Suprapubic skin (tissue), 4 donors: ENCODE measurements at regions not wholly inside any gene's neighbourhood (a gene's known extent, or its start where the extent isn't known, plus 50 kb on each side); places are given as distances from the start of the nearest gene placed in this dataset.

Experiments used
- DNase-seq, 2 donors: peaks; one replicate each; pipeline ENCODE4 v3.0.0-alpha.2; 2019; ENCODE audit warnings: low spot score in 2 of 2
- H3K27ac ChIP-seq: fragments of 200-600 bp; sonication (generic); one replicate; pipeline ENCODE4 v1.5.1; 2019
- H3K27me3 ChIP-seq: fragments of 200-600 bp; sonication (generic); one replicate; pipeline ENCODE4 v1.5.1; 2019
- H3K36me3 ChIP-seq: fragments of 200-600 bp; sonication (generic); one replicate; pipeline ENCODE4 v1.5.1; 2019
- H3K4me1 ChIP-seq: fragments of 200-600 bp; sonication (generic); one replicate; pipeline ENCODE4 v1.5.1; 2019
- H3K4me3 ChIP-seq: fragments of 200-600 bp; sonication (generic); one replicate; pipeline ENCODE4 v1.5.1; 2019; ENCODE audit warnings: mild to moderate bottlenecking
- H3K9me3 ChIP-seq: fragments of 200-600 bp; sonication (generic); one replicate; pipeline ENCODE4 v1.5.1; 2019
- CTCF ChIP-seq, 2 donors: fragments of 200-600 bp in 1 of 2; fragments of 450-650 bp in 1 of 2; sonication (generic) in 1 of 2; IDR thresholded peaks; one replicate each; pipeline ENCODE4 v1.5.1; 2016 to 2019; ENCODE audit warnings: antibody characterized with exemption in 2 of 2, mild to moderate bottlenecking in 1 of 2, moderate library complexity in 1 of 2
- EP300 ChIP-seq: sonication (generic); formaldehyde crosslinking; IDR thresholded peaks from one replicate; pipeline ENCODE4 v1.6.1; 2017; ENCODE audit warnings: antibody characterized with exemption
- POLR2A ChIP-seq, 2 donors: fragments of 450-650 bp; IDR thresholded peaks; one replicate each; pipeline ENCODE4 v1.6.1; 2017; ENCODE audit warnings: antibody characterized with exemption in 2 of 2, mild to moderate bottlenecking in 2 of 2, moderate library complexity in 2 of 2
- POLR2AphosphoS5 ChIP-seq, 3 donors: sonication (generic); formaldehyde crosslinking; IDR thresholded peaks; one replicate each; pipeline ENCODE4 v1.6.1; 2017; ENCODE audit warnings: antibody characterized with exemption in 3 of 3
- WGBS: methylation state at CpG from one replicate; pipeline ENCODE4 v1.1.5; 2018; 5-methylcytosine and 5-hydroxymethylcytosine counted together

DNA sequence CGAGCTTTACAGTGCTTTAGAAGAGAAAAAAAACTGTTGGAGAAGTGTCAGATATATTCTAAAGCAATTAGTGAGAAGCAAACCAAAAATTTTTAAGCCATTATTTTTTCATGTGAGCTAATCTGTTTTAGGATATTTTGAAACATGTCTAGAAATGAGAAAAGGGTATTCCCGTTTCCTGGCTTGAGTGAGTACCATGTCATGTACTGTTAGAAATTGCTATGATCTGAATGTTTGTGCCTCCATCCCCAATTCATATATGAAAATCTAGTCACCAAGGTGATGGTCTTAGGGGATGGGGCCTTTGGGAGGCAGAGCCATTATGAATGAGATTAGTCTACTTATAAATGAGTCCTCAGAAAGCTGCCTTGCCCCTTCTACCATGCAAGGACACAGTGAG, 493.3 kb upstream of the GCFC2 start:
- TF ChIP-seq POLR2AphosphoS5 (IDR thresholded peaks at IDR 0.05) (no peak), POLR2A (IDR thresholded peaks at IDR 0.05) (no peak), CTCF (IDR thresholded peaks at IDR 0.05) (no peak), EP300 (no peak)

GRCh38 chr2:76202866-76203265, 492.2 kb upstream of the GCFC2 start:
- DNase-seq = no peak
- H3K4me1 ChIP-seq = no peaks in the 10 kb centered on the region

More for the DNA sequence above, 493.3 kb upstream of the GCFC2 start:
- H3K27me3 ChIP-seq = no peaks in the 10 kb centered on the region
- H3K4me3 ChIP-seq = no peak overlapping the region
- no peak for DNase-seq
- no peak overlapping the region for H3K27ac ChIP-seq
- 71% methylated on average over 2 of the region's 2 CpGs for WGBS
- no peaks in the 10 kb centered on the region for H3K36me3 ChIP-seq
- no peaks in the 10 kb centered on the region for H3K9me3 ChIP-seq
- H3K4me1 ChIP-seq = no peaks in the 10 kb centered on the region

GRCh38 chr2:76197842-76198448, 487.2 kb upstream of the GCFC2 start:
- H3K4me3 ChIP-seq = no peak overlapping the region
- TF ChIP-seq EP300 = no peak
- no peak for TF ChIP-seq POLR2AphosphoS5 (IDR thresholded peaks at IDR 0.05)
- TF ChIP-seq CTCF (IDR thresholded peaks at IDR 0.05) = peak; percentile 22 to 68
- 16% methylated on average over 7 of the region's 7 CpGs for WGBS
- H3K9me3 ChIP-seq = no peaks in the 10 kb centered on the region
- no peaks in the 10 kb centered on the region for H3K27me3 ChIP-seq
- no peak for DNase-seq
- no peaks in the 10 kb centered on the region for H3K4me1 ChIP-seq
- H3K36me3 ChIP-seq = no peaks in the 10 kb centered on the region
- no peak overlapping the region for H3K27ac ChIP-seq

More at GRCh38 chr2:76202866-76203265, 492.2 kb upstream of the GCFC2 start:
- Histone ChIP-seq H3K27ac (no peak overlapping the region), H3K9me3 (no peaks in the 10 kb centered on the region), H3K36me3 (no peaks in the 10 kb centered on the region), H3K27me3 (no peaks in the 10 kb centered on the region), H3K4me3 (no peak overlapping the region)
- TF ChIP-seq POLR2AphosphoS5 (IDR thresholded peaks at IDR 0.05) (no peak), EP300 (no peak), POLR2A (IDR thresholded peaks at IDR 0.05) (no peak), CTCF (IDR thresholded peaks at IDR 0.05) (no peak)
- 86% methylated on average over 2 of the region's 2 CpGs for WGBS

DNA sequence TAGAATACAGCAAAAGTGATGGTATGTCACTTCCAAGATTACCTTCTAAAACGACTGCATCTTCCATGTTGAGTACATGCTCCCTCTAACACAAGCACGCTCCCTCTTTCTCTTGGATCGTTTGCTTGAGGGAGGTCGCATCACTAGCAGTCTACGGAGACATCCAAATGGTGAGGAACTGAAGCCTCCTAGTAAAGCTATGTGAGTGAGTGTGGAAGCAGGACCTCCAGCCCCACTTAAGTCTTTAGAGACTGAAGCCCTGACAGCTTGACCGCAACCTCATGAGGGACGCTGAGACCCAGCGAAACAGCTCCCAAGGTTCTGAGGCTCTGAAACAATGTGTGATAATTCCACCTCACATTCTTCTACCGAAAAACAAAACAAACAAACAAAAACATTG, 486.7 kb upstream of the GCFC2 start:
- no peak for DNase-seq
- WGBS = 75% methylated on average over 9 of the region's 9 CpGs
- TF ChIP-seq CTCF (IDR thresholded peaks at IDR 0.05) = no peak
- TF ChIP-seq EP300 = no peak
- TF ChIP-seq POLR2A (IDR thresholded peaks at IDR 0.05) = no peak
- TF ChIP-seq POLR2AphosphoS5 (IDR thresholded peaks at IDR 0.05) = no peak
- H3K36me3 ChIP-seq = no peaks in the 10 kb centered on the region
- no peak overlapping the region for H3K4me3 ChIP-seq
- no peak overlapping the region for H3K27ac ChIP-seq
- no peaks in the 10 kb centered on the region for H3K4me1 ChIP-seq
- no peaks in the 10 kb centered on the region for H3K27me3 ChIP-seq
- H3K9me3 ChIP-seq = no peaks in the 10 kb centered on the region

- no peak for DNase-seq
- 68% methylated on average over 5 of the region's 5 CpGs for WGBS
- TF ChIP-seq EP300 (no peak), POLR2A (IDR thresholded peaks at IDR 0.05) (no peak), POLR2AphosphoS5 (IDR thresholded peaks at IDR 0.05) (no peak), CTCF (IDR thresholded peaks at IDR 0.05) (no peak)
Observed at GRCh38 chr2:76194031-76194775, 483.5 kb upstream of the GCFC2 start.

More at GRCh38 chr2:76194031-76194775, 483.5 kb upstream of the GCFC2 start:
- no peaks in the 10 kb centered on the region for H3K36me3 ChIP-seq
- H3K27ac ChIP-seq = no peak overlapping the region
- no peaks in the 10 kb centered on the region for H3K4me1 ChIP-seq
- no peaks in the 10 kb centered on the region for H3K27me3 ChIP-seq
- no peaks in the 10 kb centered on the region for H3K9me3 ChIP-seq
- no peak overlapping the region for H3K4me3 ChIP-seq
